Keratinocyte (primary cell): ENCODE measurements at regions not wholly inside any gene's neighbourhood (a gene's known extent, or its start where the extent isn't known, plus 50 kb on each side); places are given as distances from the start of the nearest gene placed in this dataset.

Source experiments
- EZH2 ChIP-seq: IDR thresholded peaks from one replicate; pipeline ENCODE4 v1.6.1; 2012; ENCODE audit warnings: inconsistent platforms, mild to moderate bottlenecking, low read length, moderate library complexity
- TF ChIP-seq, protein P1 (sequence below), 3 experiments: IDR thresholded peaks in 1 of 3; conservative IDR thresholded peaks in 1 of 3; optimal IDR thresholded peaks in 1 of 3; 2 replicates in 2 of 3; 3 replicates in 1 of 3; pipeline versions ENCODE3 to v1.5.1; 2011; ENCODE audit warnings: low read length in 3 of 3, mild to moderate bottlenecking in 3 of 3, moderate library complexity in 2 of 3, control low read depth in 1 of 3, inconsistent platforms in 1 of 3; ENCODE audit not compliant: insufficient read depth in 2 of 3; ENCODE audit errors: extremely low read depth in 1 of 3

DNA sequence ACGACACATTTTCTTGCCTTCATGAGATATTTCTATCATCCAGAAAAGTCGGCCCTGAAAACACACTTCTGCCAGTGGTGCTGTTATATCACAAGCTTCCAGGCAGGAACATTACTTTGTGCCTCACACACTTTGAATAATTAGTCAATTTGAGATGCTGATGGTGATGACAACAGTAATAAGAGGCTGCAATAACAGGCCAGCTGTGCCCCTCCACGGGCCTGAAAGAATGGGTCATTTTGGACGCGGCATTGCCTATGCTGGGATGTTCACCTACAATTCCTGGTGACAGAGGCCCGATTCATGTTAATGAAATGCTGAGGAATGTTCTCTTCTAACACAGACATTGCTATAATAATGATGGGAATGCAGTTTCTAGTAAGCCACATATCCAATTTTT, 463.8 kb upstream of the KIRREL3 start:
- TF ChIP-seq, protein P1, sequence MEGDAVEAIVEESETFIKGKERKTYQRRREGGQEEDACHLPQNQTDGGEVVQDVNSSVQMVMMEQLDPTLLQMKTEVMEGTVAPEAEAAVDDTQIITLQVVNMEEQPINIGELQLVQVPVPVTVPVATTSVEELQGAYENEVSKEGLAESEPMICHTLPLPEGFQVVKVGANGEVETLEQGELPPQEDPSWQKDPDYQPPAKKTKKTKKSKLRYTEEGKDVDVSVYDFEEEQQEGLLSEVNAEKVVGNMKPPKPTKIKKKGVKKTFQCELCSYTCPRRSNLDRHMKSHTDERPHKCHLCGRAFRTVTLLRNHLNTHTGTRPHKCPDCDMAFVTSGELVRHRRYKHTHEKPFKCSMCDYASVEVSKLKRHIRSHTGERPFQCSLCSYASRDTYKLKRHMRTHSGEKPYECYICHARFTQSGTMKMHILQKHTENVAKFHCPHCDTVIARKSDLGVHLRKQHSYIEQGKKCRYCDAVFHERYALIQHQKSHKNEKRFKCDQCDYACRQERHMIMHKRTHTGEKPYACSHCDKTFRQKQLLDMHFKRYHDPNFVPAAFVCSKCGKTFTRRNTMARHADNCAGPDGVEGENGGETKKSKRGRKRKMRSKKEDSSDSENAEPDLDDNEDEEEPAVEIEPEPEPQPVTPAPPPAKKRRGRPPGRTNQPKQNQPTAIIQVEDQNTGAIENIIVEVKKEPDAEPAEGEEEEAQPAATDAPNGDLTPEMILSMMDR (optimal IDR thresholded peaks at IDR 0.05 in 1 of 3, IDR thresholded peaks at IDR 0.05 in 1 of 3, conservative IDR thresholded peaks at IDR 0.05 in 1 of 3; ENCODE audit: extremely low read depth in 1 of 3, insufficient read depth in 2 of 3, low read length in 3 of 3), result no peak
- TF ChIP-seq EZH2, result no peak
